ENCODE measurements at regions not wholly inside any gene's neighbourhood (a gene's known extent, or its start where the extent isn't known, plus 50 kb on each side); places are given as distances from the start of the nearest gene placed in this dataset.

DNA sequence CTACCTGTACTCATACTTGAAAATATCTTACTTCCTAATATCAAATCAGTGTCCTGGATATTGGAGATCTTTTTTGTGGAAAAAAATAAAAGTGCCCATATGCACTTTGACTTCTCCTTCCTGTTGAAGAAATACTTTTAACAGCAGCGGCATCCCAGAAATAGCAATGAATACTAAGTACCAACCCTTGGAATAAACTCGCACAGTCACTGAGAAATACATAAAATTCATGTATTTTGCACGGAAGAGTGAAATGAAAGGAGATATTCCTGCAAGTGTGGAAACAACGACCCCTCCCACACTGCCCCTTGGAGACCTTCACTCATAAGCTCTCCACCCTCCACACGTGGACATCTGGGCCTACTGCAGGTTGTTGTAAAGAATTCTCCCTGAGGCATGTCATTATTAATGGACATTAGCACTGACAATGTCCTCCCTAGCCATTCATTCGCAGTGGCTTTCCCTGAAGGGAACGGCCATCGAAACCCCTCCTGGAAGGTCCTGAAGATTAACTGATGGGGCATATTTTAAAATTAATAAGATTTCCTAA lies 407.6 kb upstream of the PFKP start:
- Histone ChIP-seq H3K27me3 (ENCODE audit: insufficient read depth, insufficient read length) (no peaks in the 10 kb centered on the region), H3K36me3 (ENCODE audit: insufficient read depth, insufficient read length, low read length) (no peaks in the 10 kb centered on the region), H3K9me3 (ENCODE audit: insufficient read depth, low read length) (no peaks in the 10 kb centered on the region), H3K4me3 (ENCODE audit: insufficient read length, low read depth) (no peak overlapping the region), H3K4me1 (ENCODE audit: insufficient read depth, insufficient read length) (peaks cover 2% of the 10 kb centered on the region), H3K9ac (ENCODE audit: insufficient read length, low read depth) (no peak overlapping the region)
- no peak for DNase-seq (ENCODE audit: low read depth, low spot score)
- TF ChIP-seq YY1 (IDR thresholded peaks at IDR 0.05; ENCODE audit: insufficient read depth, insufficient read length) (no peak), SUZ12 (IDR thresholded peaks at IDR 0.05; ENCODE audit: extremely low read depth, insufficient read depth, insufficient read length) (no peak), ZNF274 (IDR thresholded peaks at IDR 0.05; ENCODE audit: low read depth, low read length) (no peak)

DNA sequence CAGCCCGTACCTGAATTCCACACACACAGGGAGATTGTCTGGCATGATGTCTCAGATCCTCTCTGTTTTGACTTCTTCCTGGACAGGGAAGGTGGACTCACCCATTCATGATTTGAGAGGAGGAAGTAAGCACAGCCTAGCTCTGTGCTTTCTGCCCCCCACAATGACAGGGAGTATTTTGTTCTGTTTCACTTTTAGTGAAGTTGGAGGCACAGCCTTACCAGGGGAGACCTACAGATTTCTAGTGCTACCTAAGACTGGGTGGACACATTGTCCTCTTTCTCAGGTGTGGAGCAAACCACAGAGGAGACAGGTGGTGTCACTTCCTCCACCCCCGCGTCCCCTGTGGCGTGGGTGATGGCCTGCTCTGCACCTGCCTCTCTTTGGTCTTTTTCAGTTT lies 408.6 kb upstream of the PFKP start:
- H3K9me3 ChIP-seq (ENCODE audit: insufficient read depth, low read length) = no peaks in the 10 kb centered on the region
- TF ChIP-seq YY1 (IDR thresholded peaks at IDR 0.05; ENCODE audit: insufficient read depth, insufficient read length) (no peak), SUZ12 (IDR thresholded peaks at IDR 0.05; ENCODE audit: extremely low read depth, insufficient read depth, insufficient read length) (no peak), ZNF274 (IDR thresholded peaks at IDR 0.05; ENCODE audit: low read depth, low read length) (no peak)
- H3K27me3 ChIP-seq (ENCODE audit: insufficient read depth, insufficient read length) = no peaks in the 10 kb centered on the region
- H3K9ac ChIP-seq (ENCODE audit: insufficient read length, low read depth) = no peak overlapping the region
- no peaks in the 10 kb centered on the region for H3K36me3 ChIP-seq (ENCODE audit: insufficient read depth, insufficient read length, low read length)
- DNase-seq (ENCODE audit: low read depth, low spot score) = no peak
- peaks cover 2% of the 10 kb centered on the region for H3K4me1 ChIP-seq (ENCODE audit: insufficient read depth, insufficient read length)
- no peak overlapping the region for H3K4me3 ChIP-seq (ENCODE audit: insufficient read length, low read depth)

DNA sequence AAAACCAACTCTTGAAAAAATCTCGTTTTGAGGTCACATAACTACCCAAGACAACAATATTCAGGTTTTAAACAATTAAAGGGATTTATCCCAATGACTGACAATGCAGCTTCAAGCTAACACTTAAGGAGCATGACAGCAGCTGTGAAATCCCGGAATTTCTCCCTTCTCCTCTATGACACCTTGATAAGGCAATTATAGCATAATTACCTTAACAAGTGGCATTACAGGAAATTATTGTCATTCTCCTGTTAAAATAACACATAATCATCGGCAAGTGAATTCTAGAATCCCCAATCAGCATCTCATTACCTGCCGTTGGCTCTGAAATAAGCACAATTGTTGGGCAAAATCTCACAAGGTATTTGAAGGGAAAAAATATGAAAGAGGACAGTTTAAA lies 417.0 kb upstream of the PFKP start:
- no peaks in the 10 kb centered on the region for H3K36me3 ChIP-seq (ENCODE audit: insufficient read depth, insufficient read length, low read length)
- no peak for DNase-seq (ENCODE audit: low read depth, low spot score)
- no peak for TF ChIP-seq YY1 (IDR thresholded peaks at IDR 0.05; ENCODE audit: insufficient read depth, insufficient read length)
- H3K4me3 ChIP-seq (ENCODE audit: insufficient read length, low read depth) = no peak overlapping the region
- no peaks in the 10 kb centered on the region for H3K9me3 ChIP-seq (ENCODE audit: insufficient read depth, low read length)
- H3K27me3 ChIP-seq (ENCODE audit: insufficient read depth, insufficient read length) = no peaks in the 10 kb centered on the region
- no peak overlapping the region for H3K9ac ChIP-seq (ENCODE audit: insufficient read length, low read depth)
- no peaks in the 10 kb centered on the region for H3K4me1 ChIP-seq (ENCODE audit: insufficient read depth, insufficient read length)

DNA sequence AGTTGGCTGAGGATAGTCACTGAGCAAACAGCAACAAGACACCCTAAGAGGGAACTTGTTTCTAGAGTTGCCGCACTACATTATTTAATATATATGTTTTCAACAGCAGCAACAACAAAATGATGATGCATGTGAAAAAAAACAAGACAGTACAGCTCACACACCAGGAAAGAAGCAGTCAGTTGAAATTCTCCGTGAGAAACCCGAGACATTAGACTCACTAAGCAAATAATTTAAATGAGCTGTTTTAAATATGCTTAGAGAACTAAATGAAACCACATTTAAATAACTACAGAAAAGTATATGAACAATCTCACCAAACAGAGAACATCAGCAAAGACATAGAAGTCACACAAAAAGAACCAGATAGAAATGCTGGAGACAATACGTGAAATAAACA lies 426.3 kb upstream of the PFKP start:
- no peak overlapping the region for H3K9ac ChIP-seq (ENCODE audit: insufficient read length, low read depth)
- H3K36me3 ChIP-seq (ENCODE audit: insufficient read depth, insufficient read length, low read length) = no peaks in the 10 kb centered on the region
- H3K9me3 ChIP-seq (ENCODE audit: insufficient read depth, low read length) = no peaks in the 10 kb centered on the region
- H3K4me3 ChIP-seq (ENCODE audit: insufficient read length, low read depth) = no peak overlapping the region
- DNase-seq (ENCODE audit: low read depth, low spot score) = no peak
- TF ChIP-seq SUZ12 (IDR thresholded peaks at IDR 0.05; ENCODE audit: extremely low read depth, insufficient read depth, insufficient read length) (no peak), YY1 (IDR thresholded peaks at IDR 0.05; ENCODE audit: insufficient read depth, insufficient read length) (no peak), ZNF274 (IDR thresholded peaks at IDR 0.05; ENCODE audit: low read depth, low read length) (no peak)
- no peaks in the 10 kb centered on the region for H3K4me1 ChIP-seq (ENCODE audit: insufficient read depth, insufficient read length)
- H3K27me3 ChIP-seq (ENCODE audit: insufficient read depth, insufficient read length) = no peaks in the 10 kb centered on the region

DNA sequence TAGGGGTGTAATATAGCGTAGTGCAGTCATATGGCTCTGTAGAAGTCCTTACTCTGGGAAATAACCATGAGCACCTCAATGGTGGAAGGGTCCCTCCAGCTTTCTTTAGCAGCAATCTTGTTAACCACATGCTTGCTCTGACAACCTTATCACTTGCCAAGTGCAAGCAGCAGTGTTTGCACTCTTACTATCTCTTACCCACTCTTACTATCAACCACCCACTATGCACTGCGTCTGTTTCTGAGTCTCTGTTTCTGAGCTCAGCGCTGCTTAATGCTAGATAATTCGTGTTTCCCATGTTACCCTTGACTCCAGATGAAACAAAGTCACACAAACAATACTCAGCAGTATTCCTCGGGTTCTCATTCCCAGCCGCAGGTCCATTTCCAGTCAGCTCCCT lies 433.7 kb upstream of the PFKP start:
- Histone ChIP-seq H3K4me1 (ENCODE audit: insufficient read depth, insufficient read length) (no peaks in the 10 kb centered on the region), H3K9me3 (ENCODE audit: insufficient read depth, low read length) (no peaks in the 10 kb centered on the region), H3K9ac (ENCODE audit: insufficient read length, low read depth) (no peak overlapping the region), H3K36me3 (ENCODE audit: insufficient read depth, insufficient read length, low read length) (no peaks in the 10 kb centered on the region), H3K27me3 (ENCODE audit: insufficient read depth, insufficient read length) (no peaks in the 10 kb centered on the region), H3K4me3 (ENCODE audit: insufficient read length, low read depth) (no peak overlapping the region)
- no peak for TF ChIP-seq SUZ12 (IDR thresholded peaks at IDR 0.05; ENCODE audit: extremely low read depth, insufficient read depth, insufficient read length)
- TF ChIP-seq YY1 (IDR thresholded peaks at IDR 0.05; ENCODE audit: insufficient read depth, insufficient read length) = no peak
- no peak for TF ChIP-seq ZNF274 (IDR thresholded peaks at IDR 0.05; ENCODE audit: low read depth, low read length)
- no peak for DNase-seq (ENCODE audit: low read depth, low spot score)

DNA sequence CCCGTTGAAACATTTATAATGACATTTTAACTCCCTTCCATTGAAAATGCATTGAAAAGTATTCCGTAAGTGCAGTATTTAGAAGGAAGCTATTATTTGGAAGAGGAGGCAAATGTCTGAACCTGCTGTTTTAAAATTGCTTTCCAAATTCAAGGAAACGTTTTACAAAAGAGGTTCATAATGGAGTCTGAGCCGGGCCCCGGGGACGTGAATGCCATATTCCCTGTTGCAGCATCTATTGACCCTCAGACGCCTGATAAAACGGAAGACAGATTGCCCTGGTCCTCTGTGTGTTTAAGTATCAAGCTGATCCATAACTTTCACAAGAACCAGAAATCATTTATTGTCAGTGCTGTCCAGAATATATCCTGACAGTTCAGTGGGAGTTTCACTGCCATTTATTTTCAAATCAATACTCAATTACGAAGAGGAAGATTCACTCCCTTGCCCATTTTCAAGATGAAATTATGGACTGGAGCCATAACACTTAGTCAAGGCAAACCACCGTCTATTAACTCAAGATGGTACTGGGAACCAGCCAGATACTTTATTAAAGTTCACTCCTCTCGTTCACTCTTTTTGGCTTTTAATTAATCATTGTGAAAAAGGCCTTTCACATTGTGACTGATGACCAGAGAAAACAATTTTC lies 435.7 kb upstream of the PFKP start:
- H3K9me3 ChIP-seq (ENCODE audit: insufficient read depth, low read length) = no peaks in the 10 kb centered on the region
- H3K36me3 ChIP-seq (ENCODE audit: insufficient read depth, insufficient read length, low read length) = no peaks in the 10 kb centered on the region
- no peaks in the 10 kb centered on the region for H3K27me3 ChIP-seq (ENCODE audit: insufficient read depth, insufficient read length)
- no peak overlapping the region for H3K9ac ChIP-seq (ENCODE audit: insufficient read length, low read depth)
- TF ChIP-seq SUZ12 (IDR thresholded peaks at IDR 0.05; ENCODE audit: extremely low read depth, insufficient read depth, insufficient read length) = no peak
- no peak for TF ChIP-seq ZNF274 (IDR thresholded peaks at IDR 0.05; ENCODE audit: low read depth, low read length)
- no peak for TF ChIP-seq YY1 (IDR thresholded peaks at IDR 0.05; ENCODE audit: insufficient read depth, insufficient read length)
- H3K4me3 ChIP-seq (ENCODE audit: insufficient read length, low read depth) = no peak overlapping the region
- H3K4me1 ChIP-seq (ENCODE audit: insufficient read depth, insufficient read length) = no peaks in the 10 kb centered on the region
- DNase-seq (ENCODE audit: low read depth, low spot score) = no peak

DNA sequence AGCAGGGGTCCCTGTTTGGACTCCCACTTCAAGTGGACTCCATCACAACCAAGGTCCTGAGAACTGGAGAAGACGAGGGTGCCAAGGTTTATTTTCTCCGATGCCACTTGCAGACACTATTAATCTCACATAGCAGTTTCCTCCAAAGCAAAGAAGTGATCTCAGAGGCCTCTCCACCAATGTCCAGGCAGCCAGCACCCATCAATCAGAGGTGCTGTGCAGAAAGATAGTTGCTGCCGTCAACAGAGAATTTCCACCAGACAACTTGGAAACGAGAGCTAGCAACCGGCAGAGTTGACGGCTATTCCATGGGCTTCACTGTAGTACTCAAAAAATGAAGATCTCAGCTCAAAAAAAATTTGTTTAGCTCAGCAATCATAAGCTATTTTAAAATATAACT lies 438.6 kb upstream of the PFKP start:
- Histone ChIP-seq H3K4me1 (ENCODE audit: insufficient read depth, insufficient read length) (no peaks in the 10 kb centered on the region), H3K9me3 (ENCODE audit: insufficient read depth, low read length) (no peaks in the 10 kb centered on the region), H3K9ac (ENCODE audit: insufficient read length, low read depth) (no peak overlapping the region), H3K36me3 (ENCODE audit: insufficient read depth, insufficient read length, low read length) (no peaks in the 10 kb centered on the region), H3K27me3 (ENCODE audit: insufficient read depth, insufficient read length) (no peaks in the 10 kb centered on the region), H3K4me3 (ENCODE audit: insufficient read length, low read depth) (no peak overlapping the region)
- no peak for TF ChIP-seq ZNF274 (IDR thresholded peaks at IDR 0.05; ENCODE audit: low read depth, low read length)
- no peak for TF ChIP-seq YY1 (IDR thresholded peaks at IDR 0.05; ENCODE audit: insufficient read depth, insufficient read length)
- TF ChIP-seq SUZ12 (IDR thresholded peaks at IDR 0.05; ENCODE audit: extremely low read depth, insufficient read depth, insufficient read length) = no peak
- no peak for DNase-seq (ENCODE audit: low read depth, low spot score)

All from NT2/D1 (cell line).